Urinary bladder (tissue), 3 donors: ENCODE measurements at regions not wholly inside any gene's neighbourhood (a gene's known extent, or its start where the extent isn't known, plus 50 kb on each side); places are given as distances from the start of the nearest gene placed in this dataset.

ENCODE experiments used
- DNase-seq: peaks from one replicate; pipeline ENCODE4 v3.0.0-alpha.2; 2015; ENCODE audit errors: extremely low spot score
- H3K27ac ChIP-seq: one replicate; pipeline ENCODE4 v1.5.1; 2013; ENCODE audit warnings: low read depth, mild to moderate bottlenecking, moderate library complexity
- H3K36me3 ChIP-seq: one replicate; pipeline ENCODE4 v1.6.1; 2013; ENCODE audit warnings: mild to moderate bottlenecking, moderate library complexity; ENCODE audit not compliant: insufficient read depth
- H3K4me1 ChIP-seq: one replicate; pipeline ENCODE4 v1.6.1; 2013; ENCODE audit warnings: mild to moderate bottlenecking, moderate library complexity; ENCODE audit not compliant: insufficient read depth
- H3K4me3 ChIP-seq: one replicate; pipeline ENCODE4 v1.5.1; 2013; ENCODE audit warnings: low read depth, low read length
- WGBS: extraction: QIAGEN DNeasy Blood & Tissue Kit; methylation state at CpG from one replicate; pipeline ENCODE4 v1.1.7; 2013; 5-methylcytosine and 5-hydroxymethylcytosine counted together
- donor health status: healthy with polysubstance abuse.
- donor health status: healthy.

- H3K36me3 ChIP-seq = no peaks in the 10 kb centered on the region
- no peak overlapping the region for H3K27ac ChIP-seq
- DNase-seq = no peak
- WGBS = 94% methylated on average over 7 of the region's 7 CpGs
- no peaks in the 10 kb centered on the region for H3K4me1 ChIP-seq
- no peak overlapping the region for H3K4me3 ChIP-seq
Measured at GRCh38 chr15:97694456-97694855, 266.0 kb upstream of the ARRDC4 start.

DNA sequence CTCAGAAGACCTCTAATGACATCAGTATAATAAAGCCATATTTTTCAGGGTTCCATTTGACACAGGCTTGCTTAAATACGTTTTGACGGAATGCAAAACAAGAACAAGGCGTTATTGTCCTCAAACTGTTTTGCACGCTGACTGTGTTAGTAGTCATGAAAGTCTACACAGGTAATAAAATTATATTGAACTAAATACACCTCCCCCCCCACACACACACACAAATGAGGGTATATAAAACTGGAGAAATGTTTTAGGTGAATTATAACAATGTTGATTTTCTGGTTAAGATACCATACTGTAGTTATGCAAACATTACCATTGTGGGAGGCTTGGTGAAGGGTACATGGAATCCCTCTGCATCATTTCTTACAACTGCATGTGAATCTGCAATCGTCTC is 257.1 kb upstream of the ARRDC4 start:
- Histone ChIP-seq H3K4me3 (no peak overlapping the region), H3K4me1 (no peaks in the 10 kb centered on the region), H3K36me3 (no peaks in the 10 kb centered on the region), H3K27ac (no peak overlapping the region)
- DNase-seq = no peak
- 89% methylated on average over 5 of the region's 5 CpGs for WGBS

GRCh38 chr15:97706059-97706458 is 254.4 kb upstream of the ARRDC4 start:
- 85% methylated on average over 1 of the region's 1 CpG for WGBS
- no peak overlapping the region for H3K4me3 ChIP-seq
- no peak for DNase-seq
- H3K27ac ChIP-seq = no peak overlapping the region
- no peaks in the 10 kb centered on the region for H3K36me3 ChIP-seq
- H3K4me1 ChIP-seq = no peaks in the 10 kb centered on the region

DNA sequence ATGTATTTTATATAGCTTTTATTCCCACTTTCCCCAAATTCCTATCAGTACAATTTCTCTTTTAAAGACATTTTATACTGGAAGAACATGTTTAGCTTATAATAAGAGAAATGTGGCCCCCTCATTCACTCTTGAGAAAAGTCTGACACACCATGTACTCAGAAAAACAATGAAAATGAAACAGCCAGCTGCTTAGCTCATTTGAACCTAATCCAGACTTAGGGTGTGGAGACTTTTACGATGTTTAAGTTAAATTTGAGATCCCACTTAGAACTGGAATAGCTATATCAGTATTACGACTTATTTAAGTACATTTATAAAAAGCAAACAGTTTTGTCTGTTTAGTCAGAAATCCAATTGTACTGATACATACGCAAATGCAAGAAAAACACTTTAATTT is 252.3 kb upstream of the ARRDC4 start:
- no peak overlapping the region for H3K27ac ChIP-seq
- WGBS = 29% methylated on average over 3 of the region's 3 CpGs
- H3K4me1 ChIP-seq = no peaks in the 10 kb centered on the region
- peak; percentile 62 for DNase-seq
- no peak overlapping the region for H3K4me3 ChIP-seq
- H3K36me3 ChIP-seq = no peaks in the 10 kb centered on the region

GRCh38 chr15:97712530-97712929 is 248.0 kb upstream of the ARRDC4 start:
- Histone ChIP-seq H3K4me3 (no peak overlapping the region), H3K4me1 (no peaks in the 10 kb centered on the region), H3K36me3 (no peaks in the 10 kb centered on the region), H3K27ac (no peak overlapping the region)
- WGBS = 32% methylated on average over 5 of the region's 5 CpGs
- DNase-seq = no peak

DNA sequence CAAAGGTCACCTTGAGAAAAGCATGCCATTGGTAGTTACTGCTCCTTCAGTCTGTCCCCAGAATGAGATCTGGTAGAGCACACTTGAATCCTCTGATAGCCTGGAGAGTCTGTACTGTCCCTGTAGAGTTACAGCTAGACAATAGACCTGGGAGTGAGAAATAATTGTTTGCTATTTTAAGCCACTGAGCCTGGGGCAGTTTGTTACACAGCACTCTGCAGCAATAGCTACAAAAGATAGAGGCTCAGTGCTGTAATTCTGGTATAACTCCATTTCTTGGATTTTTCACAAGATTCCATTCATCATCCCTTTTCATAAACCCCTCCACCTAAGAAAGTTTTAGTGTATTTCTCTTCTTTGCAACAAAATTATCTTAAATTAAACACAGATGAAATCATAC is 242.7 kb upstream of the ARRDC4 start:
- Histone ChIP-seq H3K4me1 (no peaks in the 10 kb centered on the region), H3K36me3 (no peaks in the 10 kb centered on the region), H3K4me3 (no peak overlapping the region), H3K27ac (no peak overlapping the region)
- no peak for DNase-seq

GRCh38 chr15:97718509-97718908 is 242.0 kb upstream of the ARRDC4 start:
- H3K36me3 ChIP-seq = no peaks in the 10 kb centered on the region
- no peak overlapping the region for H3K4me3 ChIP-seq
- no peaks in the 10 kb centered on the region for H3K4me1 ChIP-seq
- H3K27ac ChIP-seq = no peak overlapping the region
- no peak for DNase-seq

- Histone ChIP-seq H3K27ac (no peak overlapping the region), H3K4me3 (no peak overlapping the region), H3K4me1 (no peaks in the 10 kb centered on the region), H3K36me3 (no peaks in the 10 kb centered on the region)
- no peak for DNase-seq
- 36% methylated on average over 13 of the region's 13 CpGs for WGBS
Measured at GRCh38 chr15:97728791-97729190, 231.7 kb upstream of the ARRDC4 start.

DNA sequence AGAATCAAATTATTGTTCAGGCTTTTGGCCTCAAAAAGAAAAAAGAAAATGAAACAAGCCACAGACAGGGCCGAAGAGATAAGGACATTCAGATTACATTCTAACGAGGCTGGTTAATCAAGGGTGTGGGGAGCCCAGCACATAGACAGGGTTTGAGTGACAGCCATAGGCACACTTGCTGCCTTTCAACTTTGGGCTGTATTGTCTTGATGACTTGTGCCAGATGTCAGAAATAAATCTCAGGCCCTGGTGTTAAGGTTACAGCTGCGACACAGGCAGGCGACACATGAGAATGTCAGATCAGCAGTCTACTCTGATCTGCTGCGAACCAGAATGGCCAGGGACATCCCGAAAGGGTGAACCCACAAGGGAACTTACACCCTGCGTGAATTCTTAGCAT is 231.2 kb upstream of the ARRDC4 start:
- DNase-seq = no peak
- H3K27ac ChIP-seq = no peak overlapping the region

DNA sequence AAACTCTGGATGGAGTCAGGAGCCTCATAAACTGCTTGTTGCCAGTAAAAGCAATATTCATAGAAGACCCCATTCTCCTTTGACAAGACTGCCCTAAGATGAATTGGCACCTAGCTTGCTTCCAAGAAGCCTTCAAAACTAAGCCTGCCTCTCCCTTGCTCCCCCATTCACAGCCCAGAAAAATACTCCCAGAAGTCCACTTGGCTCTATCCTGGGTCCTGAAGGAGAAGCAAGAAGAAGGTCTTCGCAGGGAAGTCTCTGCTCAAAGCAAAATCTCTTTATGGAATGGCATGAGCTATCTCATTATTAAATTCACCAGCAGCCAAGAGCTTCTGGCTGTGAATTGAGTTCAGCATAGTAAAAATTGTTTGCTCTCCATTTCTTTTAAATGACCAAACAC is 230.2 kb upstream of the ARRDC4 start:
- Histone ChIP-seq H3K4me3 (no peak overlapping the region), H3K36me3 (no peaks in the 10 kb centered on the region), H3K4me1 (no peaks in the 10 kb centered on the region), H3K27ac (no peak overlapping the region)
- WGBS = 84% methylated on average over 1 of the region's 1 CpG
- DNase-seq = no peak

More for the DNA sequence above, 231.2 kb upstream of the ARRDC4 start:
- no peaks in the 10 kb centered on the region for H3K36me3 ChIP-seq
- WGBS = 77% methylated on average over 7 of the region's 7 CpGs
- no peak overlapping the region for H3K4me3 ChIP-seq
- no peaks in the 10 kb centered on the region for H3K4me1 ChIP-seq

GRCh38 chr15:97731859-97732258 is 228.6 kb upstream of the ARRDC4 start:
- Histone ChIP-seq H3K4me3 (no peak overlapping the region), H3K4me1 (peaks cover 1% of the 10 kb centered on the region), H3K27ac (no peak overlapping the region), H3K36me3 (no peaks in the 10 kb centered on the region)
- WGBS = 94% methylated on average over 3 of the region's 3 CpGs
- DNase-seq = no peak

- 92% methylated on average over 3 of the region's 3 CpGs for WGBS
- Histone ChIP-seq H3K4me1 (peaks cover 1% of the 10 kb centered on the region), H3K4me3 (no peak overlapping the region), H3K27ac (no peak overlapping the region), H3K36me3 (no peaks in the 10 kb centered on the region)
- no peak for DNase-seq
Measured at GRCh38 chr15:97733373-97733772, 227.1 kb upstream of the ARRDC4 start.

DNA sequence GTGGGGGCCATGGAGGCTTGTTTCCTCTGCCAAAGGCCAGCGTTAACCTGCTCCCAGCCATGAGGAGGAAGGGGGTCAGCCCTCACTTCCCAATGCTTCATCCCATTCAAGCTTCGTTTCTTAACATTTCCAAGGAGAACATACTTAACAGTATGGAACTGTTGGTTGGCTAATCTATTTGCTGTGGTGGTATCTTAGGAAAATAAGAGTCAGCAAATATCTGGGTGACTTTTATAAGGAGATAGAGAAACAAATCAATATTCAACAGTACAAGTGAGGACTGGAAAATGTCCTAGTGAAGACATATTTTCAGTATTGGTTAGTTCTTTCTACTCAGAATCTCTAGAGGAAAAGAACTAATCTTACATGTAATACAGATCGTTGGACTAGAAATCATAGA is 223.8 kb upstream of the ARRDC4 start:
- WGBS = 64% methylated on average over 3 of the region's 3 CpGs
- H3K36me3 ChIP-seq = no peaks in the 10 kb centered on the region
- peaks cover 1% of the 10 kb centered on the region for H3K4me1 ChIP-seq
- H3K27ac ChIP-seq = no peak overlapping the region
- no peak overlapping the region for H3K4me3 ChIP-seq
- no peak for DNase-seq

DNA sequence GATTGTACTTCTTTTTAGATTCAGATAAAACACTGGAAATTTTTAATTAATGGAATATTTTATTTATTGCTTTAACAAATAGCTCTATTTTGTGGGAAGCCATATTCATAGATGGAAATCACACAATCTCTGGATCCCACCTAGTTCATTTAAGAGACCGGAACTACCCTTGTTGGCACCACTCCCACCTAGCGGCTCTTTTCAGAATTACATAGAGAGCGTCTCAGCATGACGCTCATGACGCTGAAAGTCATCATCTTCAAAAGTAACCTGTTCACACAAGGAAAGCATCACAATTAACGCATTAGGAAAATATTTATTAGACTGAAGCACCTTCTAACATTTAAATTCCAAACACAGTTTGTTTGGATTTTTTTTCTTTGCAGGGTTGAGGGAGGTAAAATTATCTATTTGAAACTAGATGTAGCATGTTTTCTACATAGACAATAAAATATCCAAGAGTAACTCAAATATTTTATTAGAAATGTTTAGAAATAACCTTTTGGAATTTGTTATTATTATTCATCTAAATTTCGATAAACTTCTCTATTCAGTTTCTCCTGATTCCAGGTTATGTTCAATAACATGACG is 214.9 kb upstream of the ARRDC4 start:
- WGBS = 66% methylated on average over 8 of the region's 8 CpGs
- no peak for DNase-seq

DNA sequence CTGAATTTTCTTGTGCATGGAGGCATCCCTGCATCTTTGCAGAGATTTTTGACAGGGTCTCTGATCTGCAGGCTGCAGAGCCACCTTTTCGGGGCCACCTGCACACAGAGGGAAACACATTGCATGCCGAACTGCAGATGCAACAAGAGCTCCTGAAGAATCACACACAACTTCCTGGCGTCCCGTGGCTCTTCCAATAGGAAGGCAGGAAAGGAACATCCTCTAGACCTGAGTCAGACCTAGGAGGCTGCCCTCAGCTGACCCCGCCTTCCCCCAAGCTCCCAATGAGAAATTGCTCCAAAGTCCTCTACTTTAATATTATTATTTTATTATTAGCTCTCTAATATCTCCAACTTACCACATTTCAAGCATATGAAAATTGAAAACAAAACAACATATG is 213.2 kb upstream of the ARRDC4 start:
- H3K27ac ChIP-seq = no peak overlapping the region

More for the DNA sequence above, 214.9 kb upstream of the ARRDC4 start:
- Histone ChIP-seq H3K36me3 (no peaks in the 10 kb centered on the region), H3K4me3 (no peak overlapping the region), H3K4me1 (no peaks in the 10 kb centered on the region), H3K27ac (no peak overlapping the region)

More for the DNA sequence above, 213.2 kb upstream of the ARRDC4 start:
- H3K36me3 ChIP-seq = no peaks in the 10 kb centered on the region
- H3K4me3 ChIP-seq = no peak overlapping the region
- 80% methylated on average over 5 of the region's 5 CpGs for WGBS
- DNase-seq = no peak
- H3K4me1 ChIP-seq = no peaks in the 10 kb centered on the region
